ENCODE measurements at regions not wholly inside any gene's neighbourhood (a gene's known extent, or its start where the extent isn't known, plus 50 kb on each side); places are given as distances from the start of the nearest gene placed in this dataset.

GRCh38 chr10:107933076-107933475 is 768.6 kb upstream of the SORCS1 start:
- DNase-seq: no peak

GRCh38 chr10:107931808-107932207 is 767.3 kb upstream of the SORCS1 start:
- no peak for DNase-seq

GRCh38 chr10:107930037-107930436 is 765.5 kb upstream of the SORCS1 start:
- no peak for DNase-seq

GRCh38 chr10:107924458-107924857 is 760.0 kb upstream of the SORCS1 start:
- no peak for DNase-seq

GRCh38 chr10:107919626-107920235 is 755.2 kb upstream of the SORCS1 start:
- DNase-seq: no peak

- DNase-seq: no peak
Observed at GRCh38 chr10:107918171-107918570, 753.7 kb upstream of the SORCS1 start.

GRCh38 chr10:107915215-107915610 is 750.7 kb upstream of the SORCS1 start:
- no peak for DNase-seq

GRCh38 chr10:107914450-107915214 is 750.1 kb upstream of the SORCS1 start:
- no peak for DNase-seq

GRCh38 chr10:107913317-107914294 is 749.1 kb upstream of the SORCS1 start:
- no peak for DNase-seq

- no peak for DNase-seq
Observed at GRCh38 chr10:107901076-107901475, 736.6 kb upstream of the SORCS1 start.

GRCh38 chr10:107900131-107900530 is 735.6 kb upstream of the SORCS1 start:
- DNase-seq: no peak

- DNase-seq: no peak
Observed at GRCh38 chr10:107899502-107900062, 735.1 kb upstream of the SORCS1 start.

- DNase-seq: no peak
Observed at GRCh38 chr10:107899075-107899474, 734.6 kb upstream of the SORCS1 start.

- no peak for DNase-seq
Observed at GRCh38 chr10:107898392-107898791, 733.9 kb upstream of the SORCS1 start.

- DNase-seq: no peak
Observed at GRCh38 chr10:107894516-107894915, 730.0 kb upstream of the SORCS1 start.

- DNase-seq: no peak
Observed at GRCh38 chr10:107889105-107889504, 724.6 kb upstream of the SORCS1 start.

- DNase-seq: no peak
Observed at GRCh38 chr10:107880185-107880584, 715.7 kb upstream of the SORCS1 start.

- DNase-seq: no peak
Observed at GRCh38 chr10:107873007-107873406, 708.5 kb upstream of the SORCS1 start.

GRCh38 chr10:107865691-107866090 is 701.2 kb upstream of the SORCS1 start:
- no peak for DNase-seq

- DNase-seq: no peak
Observed at GRCh38 chr10:107859065-107859464, 694.6 kb upstream of the SORCS1 start.

- no peak for DNase-seq
Observed at GRCh38 chr10:107856047-107856315, 691.5 kb upstream of the SORCS1 start.

GRCh38 chr10:107855301-107856046 is 691.0 kb upstream of the SORCS1 start:
- DNase-seq: no peak
